NB4 (cell line): ENCODE measurements at regions not wholly inside any gene's neighbourhood (a gene's known extent, or its start where the extent isn't known, plus 50 kb on each side); places are given as distances from the start of the nearest gene placed in this dataset.
A peak's percentile ranks its signal among the peaks of the same experiment; 100 is the strongest.

Source experiments
- DNase-seq: peaks from one replicate; pipeline ENCODE4 v3.0.0; 2010; ENCODE audit warnings: low read depth
- H3K4me3 ChIP-seq: one replicate; pipeline ENCODE4 v1.5.1; 2011; ENCODE audit warnings: mild to moderate bottlenecking, low read depth, low read length, moderate library complexity
- MYC ChIP-seq: IDR thresholded peaks from 2 replicates; pipeline ENCODE4 v1.6.1; 2011; ENCODE audit warnings: low read depth, low read length
- POLR2A ChIP-seq: IDR thresholded peaks from 2 replicates; pipeline ENCODE4 v1.6.1; 2011; ENCODE audit warnings: mild to moderate bottlenecking; ENCODE audit not compliant: insufficient read length; ENCODE audit errors: extremely low read depth
- TF ChIP-seq, protein P1 (sequence below): IDR thresholded peaks from one replicate; pipeline ENCODE4 v1.5.1; 2012; ENCODE audit warnings: low read depth, low read length
- TF ChIP-seq, protein P2 (sequence below): IDR thresholded peaks from 2 replicates; pipeline ENCODE4 v1.6.1; 2011; ENCODE audit warnings: low read depth, low read length

DNA sequence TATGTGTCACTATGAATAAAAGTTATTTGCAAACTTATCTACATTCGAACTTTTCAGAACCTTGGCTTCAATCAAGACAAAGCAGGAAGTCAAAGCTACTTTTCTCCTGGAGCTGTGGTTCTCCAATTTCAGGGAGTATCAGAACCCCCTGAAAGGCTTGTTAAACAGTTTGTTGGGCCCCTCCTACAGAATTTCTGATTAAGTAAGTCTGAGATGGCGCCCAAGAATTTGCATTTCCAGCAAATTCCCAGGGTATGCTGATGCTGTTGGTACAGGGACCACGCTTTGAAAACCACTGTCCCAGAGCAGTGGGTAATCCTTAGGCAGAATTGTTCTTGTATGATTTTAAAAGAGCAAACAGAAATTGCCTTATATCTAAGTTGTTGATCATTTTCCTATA is 189.9 kb upstream of the KCNG1 start:
- no peak overlapping the region for H3K4me3 ChIP-seq
- DNase-seq, result no peak
- TF ChIP-seq, protein P1, sequence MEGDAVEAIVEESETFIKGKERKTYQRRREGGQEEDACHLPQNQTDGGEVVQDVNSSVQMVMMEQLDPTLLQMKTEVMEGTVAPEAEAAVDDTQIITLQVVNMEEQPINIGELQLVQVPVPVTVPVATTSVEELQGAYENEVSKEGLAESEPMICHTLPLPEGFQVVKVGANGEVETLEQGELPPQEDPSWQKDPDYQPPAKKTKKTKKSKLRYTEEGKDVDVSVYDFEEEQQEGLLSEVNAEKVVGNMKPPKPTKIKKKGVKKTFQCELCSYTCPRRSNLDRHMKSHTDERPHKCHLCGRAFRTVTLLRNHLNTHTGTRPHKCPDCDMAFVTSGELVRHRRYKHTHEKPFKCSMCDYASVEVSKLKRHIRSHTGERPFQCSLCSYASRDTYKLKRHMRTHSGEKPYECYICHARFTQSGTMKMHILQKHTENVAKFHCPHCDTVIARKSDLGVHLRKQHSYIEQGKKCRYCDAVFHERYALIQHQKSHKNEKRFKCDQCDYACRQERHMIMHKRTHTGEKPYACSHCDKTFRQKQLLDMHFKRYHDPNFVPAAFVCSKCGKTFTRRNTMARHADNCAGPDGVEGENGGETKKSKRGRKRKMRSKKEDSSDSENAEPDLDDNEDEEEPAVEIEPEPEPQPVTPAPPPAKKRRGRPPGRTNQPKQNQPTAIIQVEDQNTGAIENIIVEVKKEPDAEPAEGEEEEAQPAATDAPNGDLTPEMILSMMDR, result no peak
- TF ChIP-seq POLR2A (no peak), MYC (no peak)
- TF ChIP-seq, protein P2, sequence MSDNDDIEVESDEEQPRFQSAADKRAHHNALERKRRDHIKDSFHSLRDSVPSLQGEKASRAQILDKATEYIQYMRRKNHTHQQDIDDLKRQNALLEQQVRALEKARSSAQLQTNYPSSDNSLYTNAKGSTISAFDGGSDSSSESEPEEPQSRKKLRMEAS, result no peak

DNA sequence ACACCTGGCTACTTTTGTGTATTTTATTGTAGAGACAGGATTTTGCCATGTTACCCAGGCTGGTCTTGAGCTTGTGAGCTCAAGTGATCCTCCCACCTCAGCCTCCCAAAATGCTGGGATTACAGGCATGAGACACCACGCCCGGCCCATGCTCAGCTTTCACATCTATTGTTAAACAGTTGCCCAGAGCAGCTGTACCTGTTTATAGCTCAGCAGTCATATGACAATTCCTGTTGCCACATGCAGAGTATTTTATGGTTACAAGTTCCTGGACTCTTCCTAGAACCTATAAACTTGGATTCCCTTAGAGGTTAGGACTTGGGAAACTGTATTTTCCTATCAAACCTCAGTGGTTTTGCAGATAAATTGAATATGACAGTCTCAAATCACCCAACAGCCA is 188.3 kb upstream of the KCNG1 start:
- H3K4me3 ChIP-seq, result no peak overlapping the region
- DNase-seq, result no peak
- no peak for TF ChIP-seq MYC
- TF ChIP-seq, protein P1, result no peak
- TF ChIP-seq, protein P2, result no peak
- TF ChIP-seq POLR2A, result no peak

DNA sequence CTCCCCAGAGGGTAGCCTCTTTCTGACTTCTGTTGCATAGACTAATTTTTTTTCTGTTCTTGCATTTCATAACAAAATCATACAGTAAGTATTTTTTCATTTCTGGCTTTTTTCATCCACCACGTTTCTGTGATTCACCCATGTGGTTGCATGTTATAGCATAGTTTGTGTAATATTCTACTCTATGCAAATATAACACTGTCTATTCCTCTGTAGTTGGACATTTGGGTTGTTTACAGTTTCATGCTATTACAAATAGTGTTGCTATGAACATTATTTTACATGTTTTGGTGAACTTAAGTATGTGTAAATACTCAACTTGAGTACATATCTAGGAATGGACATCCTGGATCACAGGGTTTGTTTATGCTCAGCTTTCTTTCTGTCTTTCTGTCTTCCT is 187.2 kb upstream of the KCNG1 start:
- TF ChIP-seq MYC, result no peak
- TF ChIP-seq, protein P2, result no peak
- TF ChIP-seq POLR2A, result no peak
- TF ChIP-seq, protein P1, result no peak
- no peak for DNase-seq
- H3K4me3 ChIP-seq, result no peak overlapping the region

DNA sequence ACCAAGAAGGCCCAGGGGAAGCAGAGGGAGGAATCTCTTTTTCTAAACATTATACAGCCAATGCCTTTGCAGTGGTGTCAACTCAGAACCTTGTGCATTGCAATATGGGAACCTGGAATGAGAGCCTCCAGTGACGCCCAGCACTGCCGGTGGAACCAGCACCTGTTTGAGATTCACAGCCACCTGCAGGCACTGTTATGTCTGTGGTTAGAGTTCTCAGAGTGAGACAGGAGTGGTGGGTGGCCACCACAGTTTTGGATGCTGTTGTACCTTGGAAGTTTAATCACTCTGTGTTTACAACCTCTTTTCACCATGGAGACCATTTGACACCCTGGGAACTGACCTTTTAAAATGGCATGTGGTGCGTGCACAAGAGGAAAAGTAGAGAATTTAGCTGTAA is 185.3 kb upstream of the KCNG1 start:
- no peak overlapping the region for H3K4me3 ChIP-seq
- TF ChIP-seq MYC (no peak), POLR2A (no peak)
- TF ChIP-seq, protein P2, result no peak
- TF ChIP-seq, protein P1, result no peak
- DNase-seq, result no peak

DNA sequence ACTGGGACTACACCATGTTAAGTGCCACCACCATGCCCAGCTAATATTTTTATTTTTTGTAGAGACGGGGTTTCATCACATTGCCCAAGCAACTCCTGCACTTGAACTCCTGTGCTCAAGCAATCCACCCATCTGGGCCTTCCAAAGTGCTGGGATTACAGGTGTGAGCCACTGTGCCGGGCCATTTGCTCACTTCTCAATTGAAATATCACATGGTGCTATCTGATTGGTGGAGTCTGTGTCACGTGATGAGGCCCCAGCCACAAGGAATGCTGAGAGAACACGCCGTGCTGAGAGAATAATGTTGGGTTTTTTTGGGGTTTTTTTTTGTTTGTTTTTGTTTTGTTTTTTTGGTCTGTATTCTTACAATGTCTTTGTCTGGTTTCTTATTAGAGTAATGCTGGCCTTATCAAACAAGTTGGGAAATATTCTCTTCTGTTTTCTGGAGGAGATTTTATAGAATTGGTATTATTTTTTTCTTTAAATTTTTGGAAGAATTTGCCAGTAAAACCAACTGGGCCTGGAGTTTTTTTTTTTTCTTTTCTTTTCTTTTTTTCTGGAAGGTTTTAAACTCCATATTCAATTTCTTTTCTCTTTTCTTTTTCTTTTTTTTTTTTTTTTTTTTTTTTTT is 183.2 kb upstream of the KCNG1 start:
- no peak for DNase-seq
- no peak overlapping the region for H3K4me3 ChIP-seq
- TF ChIP-seq, protein P2, result 0 out of 2 replicates have a peak, but pooled peaks have one; percentile 21
- no peak for TF ChIP-seq POLR2A

DNA sequence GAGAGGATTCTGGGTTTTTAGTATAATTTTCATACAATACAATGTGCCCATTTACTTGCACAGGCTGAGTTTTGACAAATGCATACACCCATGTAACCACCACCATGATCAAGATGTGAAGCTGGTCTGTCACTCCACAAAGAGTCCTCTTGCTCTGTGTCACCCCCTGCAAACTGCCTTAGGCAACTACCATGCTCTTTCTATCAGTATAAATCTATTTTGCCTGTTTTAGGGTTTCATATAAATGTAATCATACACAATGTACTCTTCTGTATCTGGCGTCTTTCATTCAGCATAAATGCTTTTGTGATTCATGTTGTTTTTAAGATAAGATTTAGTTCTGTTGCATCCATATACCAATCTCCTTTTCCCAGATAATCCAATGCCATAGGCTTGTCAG is 181.9 kb upstream of the KCNG1 start:
- TF ChIP-seq, protein P2, result no peak
- no peak for TF ChIP-seq POLR2A
- TF ChIP-seq MYC, result no peak
- TF ChIP-seq, protein P1, result no peak
- no peak overlapping the region for H3K4me3 ChIP-seq
- no peak for DNase-seq
